ENCODE measurements at regions not wholly inside any gene's neighbourhood (a gene's known extent, or its start where the extent isn't known, plus 50 kb on each side); places are given as distances from the start of the nearest gene placed in this dataset.

- TF ChIP-seq, protein P1, sequence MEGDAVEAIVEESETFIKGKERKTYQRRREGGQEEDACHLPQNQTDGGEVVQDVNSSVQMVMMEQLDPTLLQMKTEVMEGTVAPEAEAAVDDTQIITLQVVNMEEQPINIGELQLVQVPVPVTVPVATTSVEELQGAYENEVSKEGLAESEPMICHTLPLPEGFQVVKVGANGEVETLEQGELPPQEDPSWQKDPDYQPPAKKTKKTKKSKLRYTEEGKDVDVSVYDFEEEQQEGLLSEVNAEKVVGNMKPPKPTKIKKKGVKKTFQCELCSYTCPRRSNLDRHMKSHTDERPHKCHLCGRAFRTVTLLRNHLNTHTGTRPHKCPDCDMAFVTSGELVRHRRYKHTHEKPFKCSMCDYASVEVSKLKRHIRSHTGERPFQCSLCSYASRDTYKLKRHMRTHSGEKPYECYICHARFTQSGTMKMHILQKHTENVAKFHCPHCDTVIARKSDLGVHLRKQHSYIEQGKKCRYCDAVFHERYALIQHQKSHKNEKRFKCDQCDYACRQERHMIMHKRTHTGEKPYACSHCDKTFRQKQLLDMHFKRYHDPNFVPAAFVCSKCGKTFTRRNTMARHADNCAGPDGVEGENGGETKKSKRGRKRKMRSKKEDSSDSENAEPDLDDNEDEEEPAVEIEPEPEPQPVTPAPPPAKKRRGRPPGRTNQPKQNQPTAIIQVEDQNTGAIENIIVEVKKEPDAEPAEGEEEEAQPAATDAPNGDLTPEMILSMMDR (IDR thresholded peaks at IDR 0.05; ENCODE audit: poor library complexity), result no peak
- no peak for TF ChIP-seq EZH2 (IDR thresholded peaks at IDR 0.05; ENCODE audit: borderline replicate concordance)
These were observed 160.1 kb downstream of the SALL1 start for GRCh38 chr16:50991006-50991405.
